Natural killer cell (primary cell): ENCODE measurements at regions not wholly inside any gene's neighbourhood (a gene's known extent, or its start where the extent isn't known, plus 50 kb on each side); places are given as distances from the start of the nearest gene placed in this dataset.

ENCODE experiments used
- ATAC-seq, 3 donors: fragments of 150-1000 bp in 2 of 3; fragments of 200-7000 bp in 1 of 3; cut with Tn5 transposase; 1 replicate in 1 of 3; 2 replicates in 2 of 3; pipeline ENCODE4 v1.10.0; 2021; ENCODE audit warnings: mild to moderate bottlenecking in 2 of 3, moderate library complexity in 2 of 3
- DNase-seq, 2 donors: peaks; one replicate each; pipeline versions ENCODE4 v3.0.0 to v3.0.0-alpha.2; 2013 to 2021; ENCODE audit warnings: mixed read lengths in 1 of 2
- H3K27ac ChIP-seq: one replicate; pipeline ENCODE4 v1.5.1; 2013; ENCODE audit warnings: mild to moderate bottlenecking, low read length
- H3K27me3 ChIP-seq: one replicate; pipeline ENCODE4 v1.6.1; 2013; ENCODE audit warnings: low read length; ENCODE audit not compliant: control insufficient read depth, insufficient read depth
- H3K36me3 ChIP-seq: one replicate; pipeline ENCODE4 v1.6.1; 2013; ENCODE audit warnings: low read length; ENCODE audit not compliant: control insufficient read depth, insufficient read depth
- H3K4me1 ChIP-seq: one replicate; pipeline ENCODE4 v1.6.1; 2013; ENCODE audit warnings: low read length; ENCODE audit not compliant: control insufficient read depth, insufficient read depth
- H3K4me3 ChIP-seq: one replicate; pipeline ENCODE4 v1.5.1; 2013; ENCODE audit warnings: low read length
- H3K9me3 ChIP-seq: one replicate; pipeline ENCODE4 v1.6.1; 2013; ENCODE audit warnings: low read length; ENCODE audit not compliant: control insufficient read depth, insufficient read depth
- H3K27ac Mint-ChIP-seq, 2 donors: one replicate each; pipeline ENCODE4 v1.8.0; 2022; ENCODE audit warnings: mild to moderate bottlenecking in 2 of 2, mixed read lengths in 2 of 2, moderate library complexity in 1 of 2
- H3K27me3 Mint-ChIP-seq, 2 donors: one replicate each; pipeline ENCODE4 v1.8.0; 2022; ENCODE audit warnings: low read depth in 2 of 2, mixed read lengths in 2 of 2
- H3K36me3 Mint-ChIP-seq: one replicate; pipeline ENCODE4 v1.8.0; 2022; ENCODE audit warnings: mixed read lengths
- H3K4me1 Mint-ChIP-seq, 2 donors: one replicate each; pipeline ENCODE4 v1.8.0; 2022; ENCODE audit warnings: mixed read lengths in 2 of 2
- H3K4me3 Mint-ChIP-seq: one replicate; pipeline ENCODE4 v1.8.0; 2022; ENCODE audit warnings: mild to moderate bottlenecking, moderate library complexity, mixed read lengths
- H3K9me3 Mint-ChIP-seq, 2 donors: one replicate each; pipeline ENCODE4 v1.8.0; 2022; ENCODE audit warnings: mixed read lengths in 2 of 2
- WGBS: methylation state at CpG from one replicate; pipeline ENCODE4 v1.1.7; 2013; ENCODE audit warnings: missing lambda C conversion rate; ENCODE audit not compliant: insufficient coverage; 5-methylcytosine and 5-hydroxymethylcytosine counted together
- intact Hi-C: fragments of 100-400 bp; cut with micrococcal nuclease; formaldehyde crosslinking; loops from one replicate; pipeline ENCODE4 v1.14.2; 2022
- TF ChIP-seq, protein P1 (sequence below): fragments of 200-600 bp; IDR thresholded peaks from one replicate; pipeline ENCODE4 v1.8.0; 2022; ENCODE audit warnings: antibody characterized with exemption

DNA sequence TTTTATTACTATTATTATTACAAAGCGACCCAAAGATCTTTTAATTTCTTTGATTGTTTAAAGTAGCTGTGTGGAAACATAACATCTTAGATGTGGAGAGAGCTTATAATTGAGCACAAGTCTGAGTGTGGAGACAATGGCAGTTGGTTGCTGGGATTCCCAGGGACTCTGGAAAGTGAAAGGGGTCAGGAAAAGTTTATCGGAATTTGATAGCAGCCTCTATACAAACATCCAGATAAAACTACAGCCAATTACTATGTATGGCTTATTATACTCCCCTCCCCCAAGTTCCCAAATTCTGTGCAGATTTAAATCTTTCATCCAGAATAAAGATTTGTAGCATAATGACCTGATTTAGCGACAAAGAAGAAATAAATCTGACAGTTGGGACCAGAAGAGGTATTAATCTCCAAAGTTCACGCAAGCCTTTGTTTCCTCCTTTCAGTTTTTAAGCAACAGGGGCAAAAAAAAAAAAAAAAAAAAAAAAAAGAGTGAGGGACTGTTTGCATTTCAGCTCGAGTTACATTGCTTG, 121.4 kb upstream of the MAP3K7 start:
- Mint-ChIP-seq H3K4me1 (no peaks in the 10 kb centered on the region), H3K36me3 (no peaks in the 10 kb centered on the region), H3K9me3 (no peaks in the 10 kb centered on the region), H3K27me3 (peaks cover 9 to 25% of the 10 kb centered on the region in 2 donors), H3K4me3 (no peak overlapping the region), H3K27ac (no peak overlapping the region)
- 62% methylated on average over 3 of the region's 5 CpGs for WGBS
- Histone ChIP-seq H3K9me3 (no peaks in the 10 kb centered on the region), H3K4me1 (no peaks in the 10 kb centered on the region), H3K4me3 (no peak overlapping the region), H3K27me3 (no peaks in the 10 kb centered on the region), H3K27ac (no peak overlapping the region), H3K36me3 (no peaks in the 10 kb centered on the region)
- intact Hi-C loops, result no loop called here
- no peak for ATAC-seq
- TF ChIP-seq, protein P1, sequence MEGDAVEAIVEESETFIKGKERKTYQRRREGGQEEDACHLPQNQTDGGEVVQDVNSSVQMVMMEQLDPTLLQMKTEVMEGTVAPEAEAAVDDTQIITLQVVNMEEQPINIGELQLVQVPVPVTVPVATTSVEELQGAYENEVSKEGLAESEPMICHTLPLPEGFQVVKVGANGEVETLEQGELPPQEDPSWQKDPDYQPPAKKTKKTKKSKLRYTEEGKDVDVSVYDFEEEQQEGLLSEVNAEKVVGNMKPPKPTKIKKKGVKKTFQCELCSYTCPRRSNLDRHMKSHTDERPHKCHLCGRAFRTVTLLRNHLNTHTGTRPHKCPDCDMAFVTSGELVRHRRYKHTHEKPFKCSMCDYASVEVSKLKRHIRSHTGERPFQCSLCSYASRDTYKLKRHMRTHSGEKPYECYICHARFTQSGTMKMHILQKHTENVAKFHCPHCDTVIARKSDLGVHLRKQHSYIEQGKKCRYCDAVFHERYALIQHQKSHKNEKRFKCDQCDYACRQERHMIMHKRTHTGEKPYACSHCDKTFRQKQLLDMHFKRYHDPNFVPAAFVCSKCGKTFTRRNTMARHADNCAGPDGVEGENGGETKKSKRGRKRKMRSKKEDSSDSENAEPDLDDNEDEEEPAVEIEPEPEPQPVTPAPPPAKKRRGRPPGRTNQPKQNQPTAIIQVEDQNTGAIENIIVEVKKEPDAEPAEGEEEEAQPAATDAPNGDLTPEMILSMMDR, result no peak
- no peak for DNase-seq

DNA sequence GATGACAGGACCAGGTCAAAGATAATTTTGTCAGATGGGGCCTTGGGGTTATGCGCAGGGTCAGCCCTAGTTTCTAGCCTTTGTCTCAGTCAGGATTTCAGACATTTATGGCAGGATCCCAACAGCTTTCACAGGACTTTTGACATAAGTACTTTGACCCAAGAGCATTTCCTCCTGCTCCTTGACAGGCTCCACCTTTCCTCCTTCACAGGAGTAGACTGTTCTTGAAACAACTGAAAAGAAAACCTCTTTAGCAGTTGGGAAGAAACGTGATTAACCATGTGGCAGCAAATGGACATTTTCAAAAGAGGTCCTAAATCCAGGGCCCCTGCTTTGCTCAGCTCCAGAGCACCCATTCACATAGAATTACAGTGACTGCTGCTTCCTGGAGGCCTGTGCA, 120.4 kb upstream of the MAP3K7 start:
- intact Hi-C loops, result no loop called here

DNA sequence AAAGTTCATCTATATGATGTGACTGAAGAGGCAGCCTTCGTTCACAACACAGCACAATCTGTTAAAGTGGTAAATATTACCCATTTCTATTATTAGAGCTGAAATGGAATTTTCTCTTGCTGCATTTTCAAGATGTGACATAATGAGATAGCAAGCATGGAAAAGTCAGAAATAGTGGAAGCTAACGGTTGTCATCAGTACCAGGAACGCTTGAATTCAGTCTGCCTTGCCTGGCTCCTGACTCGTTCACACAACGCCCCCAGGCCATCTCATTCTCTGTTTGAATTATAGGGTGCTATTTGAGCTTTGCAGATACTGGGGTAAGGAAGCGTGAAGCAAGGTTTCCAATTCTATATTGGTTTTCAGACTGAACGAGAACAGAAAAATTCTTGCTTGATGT, 116.5 kb upstream of the MAP3K7 start:
- no peaks in the 10 kb centered on the region for H3K9me3 Mint-ChIP-seq
- DNase-seq, result no peak
- TF ChIP-seq, protein P1, result no peak
- H3K4me3 Mint-ChIP-seq, result no peak overlapping the region
- no peaks in the 10 kb centered on the region for H3K4me1 ChIP-seq
- H3K9me3 ChIP-seq, result no peaks in the 10 kb centered on the region
- H3K4me3 ChIP-seq, result no peak overlapping the region
- no peak overlapping the region for H3K27ac ChIP-seq
- intact Hi-C loops, result no loop called here
- WGBS, result 96% methylated on average over 6 of the region's 7 CpGs
- no peaks in the 10 kb centered on the region for H3K36me3 ChIP-seq
- H3K27me3 ChIP-seq, result no peaks in the 10 kb centered on the region
- ATAC-seq, result no peak
- H3K27ac Mint-ChIP-seq, result no peak overlapping the region
- H3K4me1 Mint-ChIP-seq, result peaks cover 0 to 4% of the 10 kb centered on the region in 2 donors
- H3K36me3 Mint-ChIP-seq, result no peaks in the 10 kb centered on the region
- H3K27me3 Mint-ChIP-seq, result peaks cover 2 to 18% of the 10 kb centered on the region in 2 donors

More for the DNA sequence above, 120.4 kb upstream of the MAP3K7 start:
- Mint-ChIP-seq H3K4me1 (no peaks in the 10 kb centered on the region), H3K36me3 (no peaks in the 10 kb centered on the region), H3K27ac (no peak overlapping the region), H3K4me3 (no peak overlapping the region), H3K27me3 (peaks cover 9 to 28% of the 10 kb centered on the region in 2 donors), H3K9me3 (no peaks in the 10 kb centered on the region)
- no peaks in the 10 kb centered on the region for H3K36me3 ChIP-seq
- no peaks in the 10 kb centered on the region for H3K9me3 ChIP-seq
- no peaks in the 10 kb centered on the region for H3K4me1 ChIP-seq
- 59% methylated on average over 2 of the region's 2 CpGs for WGBS
- H3K27me3 ChIP-seq, result no peaks in the 10 kb centered on the region
- no peak for DNase-seq
- no peak overlapping the region for H3K4me3 ChIP-seq
- TF ChIP-seq, protein P1, result no peak
- no peak overlapping the region for H3K27ac ChIP-seq
- ATAC-seq, result no peak

DNA sequence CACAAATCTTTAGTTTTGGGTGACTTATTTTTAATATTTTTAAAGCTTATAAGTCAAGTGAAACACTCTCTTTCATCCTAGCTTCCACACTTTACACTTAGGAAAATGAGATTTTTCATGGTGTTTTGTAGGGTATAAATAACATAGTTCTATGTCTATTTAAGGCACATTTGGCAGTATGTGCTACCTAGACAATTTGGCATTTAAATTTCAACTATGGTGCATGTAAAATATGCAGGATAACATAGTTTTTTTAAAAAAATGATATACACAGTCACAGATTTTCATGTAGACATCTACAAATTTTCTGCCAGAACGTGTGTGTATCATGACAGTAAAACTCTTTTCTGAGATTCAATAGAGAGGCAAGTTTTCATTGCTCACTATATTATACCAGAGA, 115.1 kb upstream of the MAP3K7 start:
- intact Hi-C loops, result no loop called here
- no peaks in the 10 kb centered on the region for H3K36me3 Mint-ChIP-seq
- peaks cover 3 to 19% of the 10 kb centered on the region in 2 donors for H3K27me3 Mint-ChIP-seq
- H3K27ac Mint-ChIP-seq, result no peak overlapping the region
- TF ChIP-seq, protein P1, result no peak
- peaks cover 0 to 4% of the 10 kb centered on the region in 2 donors for H3K4me1 Mint-ChIP-seq
- DNase-seq (no peak), ATAC-seq (no peak)
- no peaks in the 10 kb centered on the region for H3K4me1 ChIP-seq
- H3K9me3 Mint-ChIP-seq, result no peaks in the 10 kb centered on the region
- no peaks in the 10 kb centered on the region for H3K36me3 ChIP-seq
- H3K4me3 Mint-ChIP-seq, result no peak overlapping the region
- WGBS, result no CpG with 5 or more reads among the region's 1 CpG
- no peak overlapping the region for H3K4me3 ChIP-seq
- no peaks in the 10 kb centered on the region for H3K9me3 ChIP-seq
- no peak overlapping the region for H3K27ac ChIP-seq
- no peaks in the 10 kb centered on the region for H3K27me3 ChIP-seq
